ENCODE measurements at regions not wholly inside any gene's neighbourhood (a gene's known extent, or its start where the extent isn't known, plus 50 kb on each side); places are given as distances from the start of the nearest gene placed in this dataset.

DNA sequence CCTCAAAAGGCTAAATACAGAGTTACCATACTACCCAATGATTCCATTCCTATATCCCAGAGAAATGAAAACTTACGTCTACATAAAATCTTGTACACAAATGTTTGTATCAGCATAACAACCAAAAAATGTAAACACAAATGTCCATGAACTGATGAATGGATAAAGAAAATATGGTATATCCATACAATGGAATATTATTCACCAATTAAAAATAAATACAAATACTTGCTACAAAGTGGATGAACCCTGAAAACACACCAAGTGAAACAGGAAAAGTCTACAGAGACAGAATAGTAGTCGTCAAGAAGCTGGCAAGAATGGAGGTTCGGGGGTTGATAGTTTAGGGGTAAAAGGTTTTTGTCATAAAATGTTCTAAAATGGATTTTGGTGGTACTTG is 54.0 kb upstream of the ANKRD28 start:
- H3K27me3 ChIP-seq (ENCODE audit: control insufficient read depth in 2 of 2, insufficient read depth in 2 of 2, low read length in 2 of 2): no peaks in the 10 kb centered on the region
- peaks cover 1 to 7% (median 4%) of the 10 kb centered on the region in 7 donors for H3K9me3 Mint-ChIP-seq
- H3K4me2 ChIP-seq (replicated peaks; ENCODE audit: extremely low read depth, low read length, poor library complexity, severe bottlenecking): no peak overlapping the region
- no peaks in the 10 kb centered on the region for H3K36me3 Mint-ChIP-seq
- DNase-seq: no peak
- H3K4me1 ChIP-seq (ENCODE audit: control insufficient read depth in 1 of 2, insufficient read depth in 2 of 2, low read length in 2 of 2): no peaks in the 10 kb centered on the region
- H3K27ac ChIP-seq (ENCODE audit: low read depth in 1 of 2, low read length in 2 of 2): no peak overlapping the region
- 100% methylated on average over 1 of the region's 3 CpGs for WGBS (ENCODE audit: insufficient coverage)
- intact Hi-C loops (cut with micrococcal nuclease): no loop called here
- H3K4me3 ChIP-seq (replicated peaks in 1 of 3; ENCODE audit: low read depth in 2 of 3, low read length in 3 of 3): no peak overlapping the region
- no peak overlapping the region for H3K9ac ChIP-seq (ENCODE audit: insufficient read depth, low read length, poor library complexity, severe bottlenecking)
- H3K4me1 Mint-ChIP-seq: no peaks in the 10 kb centered on the region
- H2AFZ ChIP-seq (ENCODE audit: insufficient read depth, low read depth, low read length, poor library complexity, severe bottlenecking): no peak overlapping the region
- H3K27ac Mint-ChIP-seq: no peak overlapping the region
- peaks cover 0 to 2% (median 0%) of the 10 kb centered on the region in 3 donors for H3K27me3 Mint-ChIP-seq (ENCODE audit: low read depth in 3 of 3)
- H3K4me3 Mint-ChIP-seq: no peak overlapping the region
- no peaks in the 10 kb centered on the region for H3K36me3 ChIP-seq (replicated peaks in 1 of 2; ENCODE audit: control insufficient read depth in 1 of 2, insufficient read depth in 2 of 2, low read length in 2 of 2)
- no peaks in the 10 kb centered on the region for H3K9me3 ChIP-seq (replicated peaks in 1 of 2; ENCODE audit: control insufficient read depth in 1 of 2, insufficient read depth in 1 of 2, low read length in 2 of 2)
- TF ChIP-seq, protein P1, sequence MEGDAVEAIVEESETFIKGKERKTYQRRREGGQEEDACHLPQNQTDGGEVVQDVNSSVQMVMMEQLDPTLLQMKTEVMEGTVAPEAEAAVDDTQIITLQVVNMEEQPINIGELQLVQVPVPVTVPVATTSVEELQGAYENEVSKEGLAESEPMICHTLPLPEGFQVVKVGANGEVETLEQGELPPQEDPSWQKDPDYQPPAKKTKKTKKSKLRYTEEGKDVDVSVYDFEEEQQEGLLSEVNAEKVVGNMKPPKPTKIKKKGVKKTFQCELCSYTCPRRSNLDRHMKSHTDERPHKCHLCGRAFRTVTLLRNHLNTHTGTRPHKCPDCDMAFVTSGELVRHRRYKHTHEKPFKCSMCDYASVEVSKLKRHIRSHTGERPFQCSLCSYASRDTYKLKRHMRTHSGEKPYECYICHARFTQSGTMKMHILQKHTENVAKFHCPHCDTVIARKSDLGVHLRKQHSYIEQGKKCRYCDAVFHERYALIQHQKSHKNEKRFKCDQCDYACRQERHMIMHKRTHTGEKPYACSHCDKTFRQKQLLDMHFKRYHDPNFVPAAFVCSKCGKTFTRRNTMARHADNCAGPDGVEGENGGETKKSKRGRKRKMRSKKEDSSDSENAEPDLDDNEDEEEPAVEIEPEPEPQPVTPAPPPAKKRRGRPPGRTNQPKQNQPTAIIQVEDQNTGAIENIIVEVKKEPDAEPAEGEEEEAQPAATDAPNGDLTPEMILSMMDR (IDR thresholded peaks at IDR 0.05): no peak
- H4K20me1 ChIP-seq (ENCODE audit: insufficient read depth, low read length): no peaks in the 10 kb centered on the region
- no peaks in the 10 kb centered on the region for H3K79me2 ChIP-seq (ENCODE audit: insufficient read depth, low read length)

DNA sequence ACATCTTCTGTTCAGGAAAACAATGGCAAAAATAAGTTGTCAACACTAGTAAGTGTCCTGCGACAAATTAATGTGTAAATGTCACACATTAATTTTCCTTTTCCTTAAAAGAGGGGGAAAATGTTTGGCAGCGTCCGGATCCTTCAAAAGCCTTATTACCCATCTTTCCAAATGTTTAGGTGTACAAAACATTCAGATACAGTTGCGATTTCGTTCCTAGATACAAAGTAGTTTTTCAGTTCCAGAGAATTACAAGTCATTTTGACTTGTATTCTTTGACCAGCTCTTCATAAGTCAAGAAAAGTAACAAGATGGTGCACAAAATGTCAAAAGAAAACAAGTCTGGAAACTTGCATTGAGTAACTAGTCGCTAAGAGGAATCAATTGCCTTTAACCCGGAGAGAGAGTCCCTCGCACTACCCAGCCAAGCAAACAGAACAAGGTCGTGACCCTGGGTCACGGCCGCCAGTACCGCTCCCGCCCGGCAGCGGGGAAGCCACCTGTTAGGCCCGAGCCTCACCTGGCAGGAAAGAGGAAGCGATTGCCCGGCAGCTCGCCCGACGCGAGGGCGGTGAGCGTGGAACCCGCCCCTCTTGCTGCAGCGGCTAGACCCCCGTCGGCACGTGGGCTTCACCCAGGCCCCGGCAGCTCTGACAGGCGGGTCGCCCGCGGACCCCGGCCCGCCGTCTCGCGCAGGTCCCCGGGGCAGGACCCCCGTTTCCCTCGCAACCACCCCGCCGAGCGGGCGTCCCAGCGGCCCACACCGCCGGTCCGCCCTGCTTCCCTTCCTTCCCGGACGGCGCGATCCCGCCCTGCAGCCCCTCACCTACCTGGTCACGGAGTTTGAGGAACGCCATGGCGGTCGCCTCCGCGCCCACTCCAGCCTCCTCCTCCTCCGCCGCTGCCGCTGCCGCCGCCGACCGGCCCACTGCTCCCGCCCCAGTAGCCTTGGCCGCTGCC is 61.0 kb upstream of the ANKRD28 start:
- Histone ChIP-seq H3K4me2 (replicated peaks; ENCODE audit: extremely low read depth, low read length, poor library complexity, severe bottlenecking) (peak overlapping the region; percentile 87), H3K4me3 (replicated peaks in 1 of 3; ENCODE audit: low read depth in 2 of 3, low read length in 3 of 3) (peak overlapping the region; percentile 43 to 80 (median 51)), H3K4me1 (ENCODE audit: control insufficient read depth in 1 of 2, insufficient read depth in 2 of 2, low read length in 2 of 2) (peaks cover 13 to 19% of the 10 kb centered on the region in 2 donors), H3K27me3 (ENCODE audit: control insufficient read depth in 2 of 2, insufficient read depth in 2 of 2, low read length in 2 of 2) (peaks cover 10 to 22% of the 10 kb centered on the region in 2 donors), H3K27ac (ENCODE audit: low read depth in 1 of 2, low read length in 2 of 2) (no peak overlapping the region), H3K36me3 (replicated peaks in 1 of 2; ENCODE audit: control insufficient read depth in 1 of 2, insufficient read depth in 2 of 2, low read length in 2 of 2) (no peaks in the 10 kb centered on the region), H3K79me2 (ENCODE audit: insufficient read depth, low read length) (no peaks in the 10 kb centered on the region), H2AFZ (ENCODE audit: insufficient read depth, low read depth, low read length, poor library complexity, severe bottlenecking) (peak overlapping the region; percentile 94), H4K20me1 (ENCODE audit: insufficient read depth, low read length) (no peaks in the 10 kb centered on the region), H3K9me3 (replicated peaks in 1 of 2; ENCODE audit: control insufficient read depth in 1 of 2, insufficient read depth in 1 of 2, low read length in 2 of 2) (no peaks in the 10 kb centered on the region), H3K9ac (ENCODE audit: insufficient read depth, low read length, poor library complexity, severe bottlenecking) (peak overlapping the region; percentile 60)
- H3K9me3 Mint-ChIP-seq: peaks cover 0 to 1% (median 0%) of the 10 kb centered on the region in 7 donors
- TF ChIP-seq, protein P1 (IDR thresholded peaks at IDR 0.05): no peak
- under 1% methylated on average over 65 of the region's 70 CpGs for WGBS (ENCODE audit: insufficient coverage)
- DNase-seq: peak in 2 of 3 donors; percentile 2 to 18
- peaks cover 16% of the 10 kb centered on the region for H3K4me1 Mint-ChIP-seq
- H3K27me3 Mint-ChIP-seq (ENCODE audit: low read depth in 3 of 3): peaks cover 17 to 24% (median 19%) of the 10 kb centered on the region in 3 donors
- intact Hi-C loops (cut with micrococcal nuclease): no loop called here
- peak overlapping the region in 2 of 7 donors; percentile 50 to 53 for H3K27ac Mint-ChIP-seq
- H3K4me3 Mint-ChIP-seq: peak overlapping the region; percentile 91 to 97
- no peaks in the 10 kb centered on the region for H3K36me3 Mint-ChIP-seq

All from CD14-positive monocyte (primary cell).